PFSK-1 (cell line): ENCODE measurements at regions not wholly inside any gene's neighbourhood (a gene's known extent, or its start where the extent isn't known, plus 50 kb on each side); places are given as distances from the start of the nearest gene placed in this dataset.

Experiments
- FOXP2 ChIP-seq: optimal IDR thresholded peaks from 2 replicates; pipeline ENCODE3; 2011; ENCODE audit warnings: borderline replicate concordance, control low read depth, inconsistent platforms; ENCODE audit not compliant: insufficient read depth; ENCODE audit errors: extremely low read length, extremely low read depth
- POLR2AphosphoS5 ChIP-seq: IDR thresholded peaks from 2 replicates; pipeline ENCODE4 v1.6.1; 2012; ENCODE audit warnings: low read depth, mild to moderate bottlenecking, control low read depth, low read length, moderate library complexity
- REST ChIP-seq, 2 experiments: IDR thresholded peaks; 2 replicates each; pipeline versions ENCODE4 v1.6.1 to v1.8.0; 2011 to 2012; ENCODE audit warnings: low read depth in 2 of 2, low read length in 2 of 2, control low read depth in 1 of 2, inconsistent platforms in 1 of 2, mild to moderate bottlenecking in 1 of 2, moderate library complexity in 1 of 2; ENCODE audit not compliant: insufficient read depth in 1 of 2
- SIN3A ChIP-seq: IDR thresholded peaks from 2 replicates; pipeline ENCODE4 v1.6.1; 2012; ENCODE audit warnings: mild to moderate bottlenecking, low read length, moderate library complexity, borderline replicate concordance; ENCODE audit not compliant: insufficient read depth
- TAF1 ChIP-seq: IDR thresholded peaks from 2 replicates; pipeline ENCODE4 v1.6.1; 2012; ENCODE audit warnings: low read length, control low read depth, borderline replicate concordance; ENCODE audit not compliant: insufficient read depth

DNA sequence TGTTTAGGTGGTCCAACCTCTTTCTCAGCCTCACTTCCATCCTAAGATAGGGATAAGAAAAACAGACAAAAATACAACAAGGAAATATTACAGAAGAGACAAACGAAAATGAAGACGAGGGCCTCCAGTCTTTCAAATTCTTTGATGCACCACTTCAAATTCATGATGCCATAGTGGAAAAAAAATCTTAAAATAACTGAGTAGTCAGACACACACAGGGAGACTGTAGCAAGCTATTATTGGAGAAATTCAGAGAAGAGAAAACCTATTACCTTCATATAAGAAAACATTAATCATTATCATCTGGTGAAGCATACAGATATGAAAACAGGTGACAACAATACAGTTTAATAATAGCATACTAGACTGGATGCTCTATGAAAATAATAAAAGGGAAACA is 548.2 kb downstream of the KCTD12 start:
- TF ChIP-seq SIN3A (no peak), TAF1 (no peak), FOXP2 (no peak), POLR2AphosphoS5 (no peak), REST (IDR thresholded peaks at IDR 0.05; ENCODE audit: insufficient read depth in 1 of 2, low read depth in 2 of 2, low read length in 2 of 2) (no peak)

- TF ChIP-seq TAF1 = no peak
- TF ChIP-seq FOXP2 = no peak
- no peak for TF ChIP-seq SIN3A
- TF ChIP-seq POLR2AphosphoS5 = no peak
- TF ChIP-seq REST (IDR thresholded peaks at IDR 0.05; ENCODE audit: insufficient read depth in 1 of 2, low read depth in 2 of 2, low read length in 2 of 2) = no peak
Observed at GRCh38 chr13:76336889-76337844, 549.0 kb downstream of the KCTD12 start.

GRCh38 chr13:76335463-76335862 is 550.7 kb downstream of the KCTD12 start:
- TF ChIP-seq TAF1 (no peak), REST (IDR thresholded peaks at IDR 0.05; ENCODE audit: insufficient read depth in 1 of 2, low read depth in 2 of 2, low read length in 2 of 2) (no peak), POLR2AphosphoS5 (no peak), SIN3A (no peak), FOXP2 (no peak)

DNA sequence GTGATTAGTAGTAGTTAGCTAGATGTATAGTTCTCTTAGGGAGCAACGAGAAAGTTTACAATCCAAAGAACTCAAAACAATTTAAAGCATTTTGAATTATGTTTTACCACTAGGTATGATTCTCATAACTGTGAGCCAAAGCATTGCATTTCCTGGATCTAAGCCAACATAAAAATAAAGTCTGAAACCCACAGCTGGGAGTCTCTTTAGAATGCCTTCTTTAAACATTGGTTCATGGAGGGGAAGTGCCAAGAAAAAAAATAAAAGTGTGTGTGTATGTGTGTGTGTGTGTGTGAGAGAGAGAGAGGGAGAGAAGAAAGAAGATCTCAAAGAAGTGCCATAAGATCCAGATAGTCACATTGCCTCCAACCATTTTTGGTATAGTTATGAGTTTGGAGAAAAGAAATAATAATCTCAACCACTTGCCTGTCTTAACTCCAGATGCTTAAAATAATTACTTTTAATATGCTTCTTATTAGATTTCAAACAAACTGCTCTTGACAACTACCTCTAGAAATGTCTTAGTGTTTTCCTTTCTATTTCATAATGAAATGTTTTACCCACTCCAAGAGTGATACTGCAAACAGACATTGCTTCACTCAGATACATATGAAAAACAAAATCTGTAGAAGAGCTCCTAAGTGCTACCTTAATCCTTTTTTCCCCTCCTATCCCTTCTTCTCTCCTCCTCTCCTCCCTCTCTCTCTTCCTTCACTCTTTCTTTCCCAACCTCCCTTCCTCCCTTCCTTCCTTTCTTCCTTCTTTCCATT is 554.1 kb downstream of the KCTD12 start:
- no peak for TF ChIP-seq SIN3A
- no peak for TF ChIP-seq FOXP2
- TF ChIP-seq REST (IDR thresholded peaks at IDR 0.05; ENCODE audit: insufficient read depth in 1 of 2, low read depth in 2 of 2, low read length in 2 of 2) = no peak
- no peak for TF ChIP-seq POLR2AphosphoS5
- no peak for TF ChIP-seq TAF1
